ENCODE measurements at regions not wholly inside any gene's neighbourhood (a gene's known extent, or its start where the extent isn't known, plus 50 kb on each side); places are given as distances from the start of the nearest gene placed in this dataset.

- H3K27me3 Mint-ChIP-seq (ENCODE audit: insufficient read depth, unreplicated experiment): no peaks in the 10 kb centered on the region
- intact Hi-C loops (cut with micrococcal nuclease; ENCODE audit: unreplicated experiment): no loop called here
- H3K9me3 Mint-ChIP-seq (ENCODE audit: unreplicated experiment): no peaks in the 10 kb centered on the region
Measured at GRCh38 chr11:92787638-92788037, 181.8 kb upstream of the MTNR1B start.

DNA sequence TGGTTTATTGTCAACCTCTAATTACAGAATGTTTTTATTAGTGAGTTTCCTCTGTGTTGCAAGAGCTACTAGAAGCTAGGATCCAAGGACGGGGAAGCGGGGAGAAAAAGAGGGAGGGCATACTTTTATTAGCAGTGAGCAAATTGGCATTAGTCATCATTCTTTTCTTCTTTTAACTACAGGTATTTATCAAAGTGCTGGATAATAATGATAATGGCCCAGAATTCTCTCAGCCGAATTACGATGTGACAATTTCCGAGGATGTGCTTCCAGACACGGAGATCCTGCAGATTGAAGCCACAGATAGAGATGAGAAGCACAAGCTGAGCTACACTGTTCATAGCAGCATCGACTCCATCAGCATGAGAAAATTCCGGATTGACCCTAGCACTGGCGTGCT lies 179.7 kb upstream of the MTNR1B start:
- no peak overlapping the region for H3K4me3 ChIP-seq (ENCODE audit: low read depth, low read length)
- no peaks in the 10 kb centered on the region for H3K4me1 ChIP-seq
- intact Hi-C loops (cut with micrococcal nuclease; ENCODE audit: unreplicated experiment): no loop called here
- ChIA-PET CTCF (no interaction called here), POLR2A (no interaction called here)
- Mint-ChIP-seq H3K9me3 (ENCODE audit: unreplicated experiment) (no peaks in the 10 kb centered on the region), H3K4me1 (ENCODE audit: low read depth, unreplicated experiment) (no peaks in the 10 kb centered on the region), H3K4me3 (ENCODE audit: unreplicated experiment) (no peak overlapping the region), H3K27me3 (ENCODE audit: insufficient read depth, unreplicated experiment) (no peaks in the 10 kb centered on the region), H3K27ac (ENCODE audit: unreplicated experiment) (no peak overlapping the region), H3K36me3 (ENCODE audit: insufficient read depth, unreplicated experiment) (no peaks in the 10 kb centered on the region)
- H3K36me3 ChIP-seq (ENCODE audit: control insufficient read depth, insufficient read depth, low read length): no peaks in the 10 kb centered on the region; the same call in 1 of the 2 replicates
- H3K27me3 ChIP-seq (replicated peaks; ENCODE audit: control insufficient read depth, insufficient read depth, low read length): no peaks in the 10 kb centered on the region
- no peak for TF ChIP-seq CTCF (IDR thresholded peaks at IDR 0.05; ENCODE audit: insufficient read depth in 1 of 2, low read depth in 1 of 2, low read length in 1 of 2, severe bottlenecking in 1 of 2, unreplicated experiment in 1 of 2)
- no TSS peak for BruUV-seq (replicated peaks)
- DNase-seq: no peak
- no peaks in the 10 kb centered on the region for H3K9me3 ChIP-seq

More at GRCh38 chr11:92787638-92788037, 181.8 kb upstream of the MTNR1B start:
- no peak for TF ChIP-seq CTCF (IDR thresholded peaks at IDR 0.05; ENCODE audit: insufficient read depth in 1 of 2, low read depth in 1 of 2, low read length in 1 of 2, severe bottlenecking in 1 of 2, unreplicated experiment in 1 of 2)
- Histone ChIP-seq H3K4me1 (no peaks in the 10 kb centered on the region), H3K27me3 (replicated peaks; ENCODE audit: control insufficient read depth, insufficient read depth, low read length) (no peaks in the 10 kb centered on the region), H3K4me3 (ENCODE audit: low read depth, low read length) (no peak overlapping the region), H3K36me3 (ENCODE audit: control insufficient read depth, insufficient read depth, low read length) (no peaks in the 10 kb centered on the region; the same call in 1 of the 2 replicates), H3K9me3 (no peaks in the 10 kb centered on the region)
- Mint-ChIP-seq H3K4me3 (ENCODE audit: unreplicated experiment) (no peak overlapping the region), H3K27ac (ENCODE audit: unreplicated experiment) (no peak overlapping the region), H3K4me1 (ENCODE audit: low read depth, unreplicated experiment) (no peaks in the 10 kb centered on the region), H3K36me3 (ENCODE audit: insufficient read depth, unreplicated experiment) (no peaks in the 10 kb centered on the region)
- no peak for DNase-seq
- ChIA-PET CTCF (no interaction called here), POLR2A (no interaction called here)
- no TSS peak for BruUV-seq (replicated peaks)

- no peaks in the 10 kb centered on the region for H3K4me1 ChIP-seq
- TF ChIP-seq CTCF (IDR thresholded peaks at IDR 0.05; ENCODE audit: insufficient read depth in 1 of 2, low read depth in 1 of 2, low read length in 1 of 2, severe bottlenecking in 1 of 2, unreplicated experiment in 1 of 2): no peak
- intact Hi-C loops (cut with micrococcal nuclease; ENCODE audit: unreplicated experiment): no loop called here
- H3K27me3 Mint-ChIP-seq (ENCODE audit: insufficient read depth, unreplicated experiment): peaks cover 5% of the 10 kb centered on the region
- H3K36me3 Mint-ChIP-seq (ENCODE audit: insufficient read depth, unreplicated experiment): no peaks in the 10 kb centered on the region
- H3K27me3 ChIP-seq (replicated peaks; ENCODE audit: control insufficient read depth, insufficient read depth, low read length): no peaks in the 10 kb centered on the region
- ChIA-PET POLR2A (no interaction called here), CTCF (no interaction called here)
- H3K4me3 ChIP-seq (ENCODE audit: low read depth, low read length): no peak overlapping the region
- no peaks in the 10 kb centered on the region for H3K4me1 Mint-ChIP-seq (ENCODE audit: low read depth, unreplicated experiment)
- no peaks in the 10 kb centered on the region for H3K9me3 ChIP-seq
- no peak overlapping the region for H3K4me3 Mint-ChIP-seq (ENCODE audit: unreplicated experiment)
- BruUV-seq (replicated peaks): no TSS peak
- no peaks in the 10 kb centered on the region for H3K36me3 ChIP-seq (ENCODE audit: control insufficient read depth, insufficient read depth, low read length)
- H3K9me3 Mint-ChIP-seq (ENCODE audit: unreplicated experiment): no peaks in the 10 kb centered on the region
- H3K27ac Mint-ChIP-seq (ENCODE audit: unreplicated experiment): no peak overlapping the region
- DNase-seq: no peak
Measured at GRCh38 chr11:92790366-92790765, 179.1 kb upstream of the MTNR1B start.

Measured in Caco-2 (cell line).